OCI-LY7 (cell line): ENCODE measurements at regions not wholly inside any gene's neighbourhood (a gene's known extent, or its start where the extent isn't known, plus 50 kb on each side); places are given as distances from the start of the nearest gene placed in this dataset.

Experiments
- CTCF ChIP-seq: fragments of 200-600 bp; sonication (generic); conservative IDR thresholded peaks from 2 replicates; pipeline ENCODE4 v1.5.1; 2014; ENCODE audit warnings: mild to moderate bottlenecking, antibody characterized with exemption, low read length, moderate library complexity, mixed read lengths
- EZH2phosphoT487 ChIP-seq: fragments of 200-600 bp; sonication (generic); IDR thresholded peaks from 2 replicates; pipeline ENCODE4 v1.6.1; 2018; ENCODE audit warnings: low read depth, borderline replicate concordance, mild to moderate bottlenecking, mixed run types, antibody characterized with exemption, low read length, moderate library complexity, mixed read lengths

DNA sequence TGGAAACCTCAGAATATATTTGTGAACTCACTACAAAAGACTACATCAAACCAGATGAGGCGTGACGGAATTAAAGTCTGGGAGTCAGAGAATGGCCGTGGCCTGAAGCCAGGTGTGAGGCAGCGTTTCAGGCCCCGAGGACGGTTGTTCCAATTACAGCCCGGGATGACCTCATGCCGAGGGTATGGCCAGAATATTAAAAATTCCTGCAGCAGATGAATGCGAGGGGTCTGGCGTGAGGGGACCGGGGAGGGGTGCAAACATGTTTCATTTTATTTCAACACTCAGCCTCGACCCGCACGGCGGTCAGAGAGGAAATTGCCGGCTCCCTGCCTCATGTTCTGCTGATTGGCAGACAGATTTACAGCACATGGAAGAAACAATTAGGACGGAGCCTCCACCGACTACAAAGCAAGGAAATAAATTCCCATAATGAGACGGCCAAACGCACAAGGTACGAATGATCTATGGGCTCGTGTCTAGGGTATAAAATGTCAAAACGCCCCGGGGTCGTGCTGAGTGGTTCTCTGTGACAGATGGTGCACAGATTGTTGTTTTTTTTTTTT is 289.7 kb downstream of the SHOX start:
- TF ChIP-seq EZH2phosphoT487 (no peak), CTCF (no peak)
